OCI-LY3 (cell line): ENCODE measurements at regions not wholly inside any gene's neighbourhood (a gene's known extent, or its start where the extent isn't known, plus 50 kb on each side); places are given as distances from the start of the nearest gene placed in this dataset.

Experiments
- EZH2phosphoT487 ChIP-seq: fragments of 200-600 bp; shearing (Covaris generic); IDR thresholded peaks from 2 replicates; pipeline ENCODE4 v1.6.1; 2018; ENCODE audit warnings: antibody characterized with exemption, mixed run types, low read depth
- TF ChIP-seq, protein P1 (sequence below): fragments of 200-600, 300-600 bp; sonication (generic); IDR thresholded peaks from 2 replicates; pipeline ENCODE4 v1.5.1; 2014; ENCODE audit warnings: antibody characterized with exemption, low read length, low read depth

DNA sequence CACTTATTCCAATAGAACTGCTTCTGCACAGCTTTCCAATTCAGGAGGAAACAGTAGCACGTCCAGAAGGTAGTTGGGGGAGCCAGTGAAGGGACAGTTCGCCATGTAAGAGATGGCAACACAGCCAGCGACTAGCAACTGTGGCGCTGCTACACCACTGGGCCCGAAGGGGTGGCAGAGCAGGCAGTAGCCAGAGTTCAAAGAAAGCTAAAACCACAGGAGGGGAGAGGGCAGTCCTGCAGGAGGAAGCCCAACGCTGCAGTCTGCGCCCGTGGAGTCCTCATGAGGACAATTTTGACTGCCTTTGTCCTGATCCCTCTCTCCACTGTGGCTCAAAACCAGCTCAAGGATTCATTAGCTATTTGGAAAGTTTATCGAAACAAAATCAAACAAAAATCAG is 591.2 kb downstream of the VRK1 start:
- TF ChIP-seq, protein P1, sequence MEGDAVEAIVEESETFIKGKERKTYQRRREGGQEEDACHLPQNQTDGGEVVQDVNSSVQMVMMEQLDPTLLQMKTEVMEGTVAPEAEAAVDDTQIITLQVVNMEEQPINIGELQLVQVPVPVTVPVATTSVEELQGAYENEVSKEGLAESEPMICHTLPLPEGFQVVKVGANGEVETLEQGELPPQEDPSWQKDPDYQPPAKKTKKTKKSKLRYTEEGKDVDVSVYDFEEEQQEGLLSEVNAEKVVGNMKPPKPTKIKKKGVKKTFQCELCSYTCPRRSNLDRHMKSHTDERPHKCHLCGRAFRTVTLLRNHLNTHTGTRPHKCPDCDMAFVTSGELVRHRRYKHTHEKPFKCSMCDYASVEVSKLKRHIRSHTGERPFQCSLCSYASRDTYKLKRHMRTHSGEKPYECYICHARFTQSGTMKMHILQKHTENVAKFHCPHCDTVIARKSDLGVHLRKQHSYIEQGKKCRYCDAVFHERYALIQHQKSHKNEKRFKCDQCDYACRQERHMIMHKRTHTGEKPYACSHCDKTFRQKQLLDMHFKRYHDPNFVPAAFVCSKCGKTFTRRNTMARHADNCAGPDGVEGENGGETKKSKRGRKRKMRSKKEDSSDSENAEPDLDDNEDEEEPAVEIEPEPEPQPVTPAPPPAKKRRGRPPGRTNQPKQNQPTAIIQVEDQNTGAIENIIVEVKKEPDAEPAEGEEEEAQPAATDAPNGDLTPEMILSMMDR, result no peak
- TF ChIP-seq EZH2phosphoT487, result no peak
